Activated naive CD4-positive, alpha-beta T cell treated with Interleukin-2 at 50 U/mL for 16 hours (primary cell): ENCODE measurements at regions not wholly inside any gene's neighbourhood (a gene's known extent, or its start where the extent isn't known, plus 50 kb on each side); places are given as distances from the start of the nearest gene placed in this dataset.
"Not testable (repeated sequence)": the region's sequence is repeated elsewhere in the genome, so short reads cannot be mapped to it uniquely, and the experiment has no call there.

Source experiments
- DNase-seq: peaks from one replicate; pipeline ENCODE4 v3.0.0-alpha.2; 2020

GRCh38 chr6:170080169-170080827, 210.6 kb downstream of the DLL1 start:
- DNase-seq = no peak

GRCh38 chr6:170076466-170077165, 214.3 kb downstream of the DLL1 start:
- DNase-seq = no peak

DNA sequence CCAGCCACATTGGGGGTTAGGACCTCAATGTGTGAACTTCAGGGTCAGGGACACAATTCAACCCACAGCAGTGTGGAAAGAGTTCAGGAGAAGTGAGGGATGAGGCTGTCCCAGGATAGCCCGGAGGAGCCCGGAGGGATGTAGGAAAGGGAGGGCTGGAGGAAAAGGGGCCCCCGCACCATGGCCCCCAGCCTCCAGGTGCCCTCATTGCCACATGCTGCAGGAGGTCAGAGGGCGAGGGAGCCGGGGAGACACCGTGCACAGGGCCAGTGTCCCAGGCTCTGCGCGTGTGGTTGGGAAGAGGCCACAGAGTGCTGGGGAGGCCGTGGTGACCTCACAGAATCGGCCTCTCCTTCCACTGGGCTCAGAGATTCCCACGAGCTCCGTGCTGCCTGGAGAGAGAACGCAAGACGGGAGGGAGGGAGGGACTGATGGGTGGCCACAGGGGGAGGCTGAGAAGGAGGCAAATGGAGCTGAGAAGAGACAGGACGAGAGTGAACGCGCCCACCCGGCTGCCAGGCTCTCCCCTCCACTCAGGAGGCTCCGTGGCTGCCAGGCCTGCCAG, 215.1 kb downstream of the DLL1 start:
- DNase-seq = no peak

- no peak for DNase-seq
These were observed 216.0 kb downstream of the DLL1 start for GRCh38 chr6:170074907-170075306.

DNA sequence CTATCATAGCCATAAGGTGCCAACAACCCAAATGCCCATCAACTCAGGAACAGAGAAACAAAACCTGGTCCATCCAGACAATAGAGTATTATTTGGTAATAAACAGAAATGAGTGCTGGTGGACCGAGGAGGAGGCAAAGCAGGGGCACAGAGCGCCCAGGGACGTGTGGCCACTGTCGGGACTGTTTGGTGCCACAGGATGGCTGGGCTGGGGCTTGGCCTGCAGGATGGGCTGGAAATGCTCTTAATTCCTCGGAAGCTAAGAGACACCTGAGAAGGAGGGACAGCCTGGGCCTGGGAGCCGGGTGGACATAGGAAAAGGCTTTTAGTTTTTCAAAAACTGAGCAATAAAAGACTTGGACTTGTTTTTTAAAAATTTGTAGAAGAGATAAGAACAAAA, 216.4 kb downstream of the DLL1 start:
- no peak for DNase-seq

- no peak for DNase-seq
These were observed 217.0 kb downstream of the DLL1 start for GRCh38 chr6:170073846-170074245.

GRCh38 chr6:170072246-170072645, 218.6 kb downstream of the DLL1 start:
- DNase-seq = no peak

GRCh38 chr6:170069611-170070010, 221.3 kb downstream of the DLL1 start:
- no peak for DNase-seq

DNA sequence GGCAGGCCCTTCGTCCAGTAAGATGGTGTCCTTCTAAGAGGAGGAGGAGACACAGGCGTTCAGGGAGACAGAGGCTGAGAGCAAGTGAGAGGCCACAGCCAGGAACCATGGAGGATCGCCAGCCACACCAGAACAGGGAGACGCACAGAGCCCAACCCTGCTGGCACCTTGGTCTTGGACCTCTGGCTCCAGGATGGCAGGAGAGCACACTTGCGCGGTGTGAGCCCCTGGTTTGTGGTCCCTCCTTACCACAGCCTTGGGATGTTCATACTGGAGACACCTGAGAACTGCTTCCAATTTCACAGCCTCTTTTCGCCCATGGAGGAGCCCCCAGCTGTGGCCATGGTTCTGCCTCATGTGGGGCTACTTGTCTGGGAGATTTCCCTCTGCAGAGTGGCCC, 222.4 kb downstream of the DLL1 start:
- no peak for DNase-seq

DNA sequence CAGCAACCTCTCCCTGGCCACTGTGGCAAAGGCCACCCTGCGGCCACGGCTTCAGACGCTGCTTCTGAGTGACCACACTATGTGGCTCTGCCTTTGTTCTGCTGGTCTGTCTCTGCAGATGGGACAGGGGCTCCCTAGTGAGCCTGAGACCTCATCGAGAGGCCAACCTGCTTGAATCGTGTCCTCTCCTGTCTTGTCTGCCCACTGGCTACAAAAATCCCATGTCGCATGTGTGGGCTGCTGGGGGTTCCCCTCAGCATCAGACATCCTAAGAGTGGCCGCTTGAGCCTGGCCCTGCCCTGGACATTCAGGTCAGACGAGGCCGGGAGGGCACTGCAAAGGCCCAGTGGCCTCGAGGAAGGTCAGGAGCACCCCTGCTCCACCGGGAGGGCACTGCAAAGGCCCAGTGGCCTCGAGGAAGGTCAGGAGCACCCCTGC, 222.9 kb downstream of the DLL1 start:
- no peak for DNase-seq

DNA sequence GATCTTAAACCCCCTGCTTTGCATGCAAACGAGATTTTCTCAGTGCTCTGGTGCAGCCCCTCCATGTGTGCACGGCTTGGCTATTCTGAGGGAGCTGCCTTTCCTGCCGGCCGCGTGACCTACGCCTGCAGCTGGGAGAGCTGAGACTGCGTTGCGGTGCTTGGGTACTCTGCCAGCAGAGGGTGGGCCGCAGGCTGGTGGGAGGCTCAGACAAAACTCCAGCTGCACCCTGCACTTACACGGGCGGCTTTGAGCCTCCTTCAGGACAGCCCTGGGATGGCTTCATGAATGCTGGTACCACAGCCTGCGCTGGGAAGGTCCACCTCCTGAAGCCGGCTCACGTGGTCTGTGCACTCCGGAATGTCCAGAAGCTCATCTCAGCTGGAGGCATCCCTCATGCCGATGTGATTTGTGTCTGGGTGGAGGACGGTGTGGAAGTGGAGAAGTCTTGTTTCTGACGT, 223.7 kb downstream of the DLL1 start:
- no peak for DNase-seq

DNA sequence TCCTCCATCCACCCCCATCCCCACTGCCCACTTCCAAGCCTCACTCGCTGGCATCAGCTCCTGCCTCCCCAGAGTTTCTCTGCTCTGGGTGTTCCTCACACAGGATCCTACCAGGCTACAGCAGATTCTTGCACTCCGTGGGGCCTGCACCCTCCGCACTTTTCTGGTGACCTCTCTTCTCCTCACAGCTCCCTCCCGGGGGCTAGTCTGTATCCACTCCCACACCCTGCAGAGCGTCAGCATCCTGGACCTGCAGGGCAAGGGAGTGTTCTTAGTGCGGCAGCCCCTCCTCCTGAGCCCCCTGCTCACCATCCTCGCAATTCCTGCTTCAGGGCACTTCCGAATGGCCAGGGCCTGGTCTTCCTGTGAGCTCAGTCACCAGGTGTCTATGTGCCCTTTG, 224.2 kb downstream of the DLL1 start:
- DNase-seq = no peak

- no peak for DNase-seq
These were observed 226.9 kb downstream of the DLL1 start for GRCh38 chr6:170063851-170064602.

GRCh38 chr6:170063431-170063830, 227.4 kb downstream of the DLL1 start:
- DNase-seq = no peak

DNA sequence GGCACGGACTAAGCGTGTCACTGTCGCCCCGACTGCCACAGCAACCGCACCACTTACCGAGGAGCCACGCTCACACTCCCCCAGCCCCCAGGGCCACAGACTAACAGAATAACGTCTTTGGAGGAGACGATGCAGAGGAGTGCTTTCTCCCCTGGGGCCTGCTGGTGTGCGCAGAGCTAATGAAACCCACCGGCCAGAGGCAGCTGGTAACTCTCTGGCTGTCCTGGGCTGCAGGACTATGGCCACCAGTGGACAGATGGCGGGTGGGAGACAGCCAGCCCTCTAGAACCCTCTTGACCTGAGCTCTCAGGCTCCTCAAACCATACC, 228.0 kb downstream of the DLL1 start:
- DNase-seq = no peak

DNA sequence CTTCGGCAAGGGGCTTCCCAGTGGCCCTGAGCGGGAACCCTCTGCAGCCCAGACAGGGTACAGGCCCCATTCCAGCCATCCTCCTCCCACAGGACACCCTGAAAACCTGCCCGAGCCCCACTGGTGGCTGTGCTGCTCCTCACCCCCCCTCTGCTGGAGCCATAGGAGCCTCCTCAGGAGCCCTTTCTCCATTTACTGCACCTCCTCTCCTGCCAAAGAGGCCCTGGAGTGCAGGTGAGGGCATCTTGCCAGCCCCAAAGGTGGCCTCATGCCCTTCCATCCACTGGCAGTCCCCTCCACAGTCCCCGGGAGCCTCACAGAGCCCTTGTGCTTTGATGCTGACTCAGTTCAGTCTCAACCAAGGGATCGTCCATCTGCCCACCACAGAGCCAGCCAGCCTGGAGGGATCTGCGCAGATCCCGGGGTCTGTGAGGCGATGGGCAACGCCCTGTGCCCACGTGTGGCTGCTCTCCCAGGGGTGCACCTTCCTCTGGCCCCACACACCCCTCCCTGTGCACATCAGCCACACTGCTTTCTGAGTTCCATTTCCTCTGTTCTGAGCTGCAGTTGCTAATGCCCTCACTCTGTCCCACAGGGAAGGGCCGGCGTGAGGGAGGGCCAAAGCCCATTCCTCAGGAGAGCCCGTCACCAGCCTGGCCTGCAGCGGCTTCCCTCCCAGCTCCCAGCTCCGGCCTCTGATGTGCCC, 228.5 kb downstream of the DLL1 start:
- no peak for DNase-seq

GRCh38 chr6:170058878-170059485, 231.9 kb downstream of the DLL1 start:
- DNase-seq = no peak

GRCh38 chr6:170057961-170058877, 232.7 kb downstream of the DLL1 start:
- DNase-seq = no peak

GRCh38 chr6:170057034-170057734, 233.7 kb downstream of the DLL1 start:
- no peak for DNase-seq

GRCh38 chr6:170056278-170056711, 234.6 kb downstream of the DLL1 start:
- DNase-seq = no peak

DNA sequence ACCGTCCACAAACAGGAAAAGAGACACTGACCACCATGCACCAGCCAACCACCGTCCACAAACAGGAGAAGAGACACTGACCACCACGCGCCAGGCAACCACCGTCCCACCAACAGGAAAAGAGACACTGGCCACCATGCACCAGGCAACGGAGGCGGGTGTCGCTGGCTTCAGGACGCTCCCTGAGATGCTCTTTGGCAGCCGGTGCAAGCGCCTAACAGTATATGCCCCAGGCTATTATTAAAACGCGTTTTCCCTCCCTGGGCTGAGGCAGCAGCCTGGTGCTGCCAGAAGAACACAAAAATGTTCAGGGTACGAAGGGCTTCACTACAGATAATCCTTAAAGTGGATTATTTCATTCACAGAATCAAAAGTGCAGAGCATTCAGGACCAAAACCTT, 235.1 kb downstream of the DLL1 start:
- not testable (repeated sequence) for DNase-seq
